ENCODE measurements at regions not wholly inside any gene's neighbourhood (a gene's known extent, or its start where the extent isn't known, plus 50 kb on each side); places are given as distances from the start of the nearest gene placed in this dataset.

DNA sequence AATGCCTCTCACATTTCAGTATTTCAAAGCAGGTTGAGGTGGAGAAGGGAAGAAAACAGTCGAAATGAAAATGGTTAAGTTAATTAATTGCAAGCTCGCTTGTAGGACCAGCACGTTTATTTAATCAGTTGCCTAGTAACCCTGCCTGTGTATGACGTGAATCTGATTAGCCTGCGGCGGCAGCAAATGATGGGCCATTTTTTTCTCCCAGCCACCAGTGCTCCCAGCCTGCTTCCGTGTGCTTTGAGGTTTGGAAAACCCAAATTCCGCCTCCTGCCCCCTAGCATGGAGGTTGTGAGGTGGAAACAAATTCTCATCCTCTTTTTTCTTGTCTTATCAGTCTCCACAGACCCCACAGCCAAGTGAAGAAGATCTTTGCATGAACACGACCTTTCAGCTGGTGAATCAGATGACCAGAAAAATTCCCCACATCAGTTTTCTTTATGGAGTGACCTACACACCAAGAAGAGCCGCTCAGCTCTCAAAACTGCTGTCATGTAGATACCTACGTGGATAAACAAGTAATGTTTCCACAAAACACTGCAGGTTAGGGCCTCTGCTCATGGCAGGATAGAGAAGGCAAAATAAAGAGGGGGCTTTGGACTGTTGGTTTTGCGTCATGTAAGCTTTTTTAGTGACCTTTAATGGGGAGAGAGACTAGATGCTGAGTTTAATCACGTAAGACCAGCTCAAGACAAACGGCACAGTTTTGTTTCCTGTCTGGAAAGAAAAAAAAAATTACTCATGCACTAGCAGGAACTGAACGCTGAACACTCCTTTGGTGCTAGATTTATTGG is 572.9 kb upstream of the NOX3 start:
- no peak for DNase-seq

DNA sequence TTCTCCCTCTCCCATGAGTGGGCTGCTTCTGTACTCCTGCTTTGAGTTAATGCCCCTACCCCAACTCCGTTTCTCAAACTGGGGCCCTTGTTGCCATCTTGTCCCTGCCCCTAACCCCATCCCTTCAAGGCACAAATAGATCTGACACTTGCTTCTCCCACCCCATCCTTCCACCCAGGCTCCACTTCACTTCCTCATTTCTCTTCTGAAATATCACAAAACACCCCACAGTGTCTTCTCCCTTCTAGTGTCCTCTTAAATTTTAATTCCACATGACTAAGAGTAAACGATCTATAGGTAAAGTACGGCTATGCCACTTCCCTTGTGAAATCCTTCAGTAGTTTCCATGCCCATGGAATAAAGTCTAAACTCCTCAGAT is 571.6 kb upstream of the NOX3 start:
- no peak for DNase-seq

DNA sequence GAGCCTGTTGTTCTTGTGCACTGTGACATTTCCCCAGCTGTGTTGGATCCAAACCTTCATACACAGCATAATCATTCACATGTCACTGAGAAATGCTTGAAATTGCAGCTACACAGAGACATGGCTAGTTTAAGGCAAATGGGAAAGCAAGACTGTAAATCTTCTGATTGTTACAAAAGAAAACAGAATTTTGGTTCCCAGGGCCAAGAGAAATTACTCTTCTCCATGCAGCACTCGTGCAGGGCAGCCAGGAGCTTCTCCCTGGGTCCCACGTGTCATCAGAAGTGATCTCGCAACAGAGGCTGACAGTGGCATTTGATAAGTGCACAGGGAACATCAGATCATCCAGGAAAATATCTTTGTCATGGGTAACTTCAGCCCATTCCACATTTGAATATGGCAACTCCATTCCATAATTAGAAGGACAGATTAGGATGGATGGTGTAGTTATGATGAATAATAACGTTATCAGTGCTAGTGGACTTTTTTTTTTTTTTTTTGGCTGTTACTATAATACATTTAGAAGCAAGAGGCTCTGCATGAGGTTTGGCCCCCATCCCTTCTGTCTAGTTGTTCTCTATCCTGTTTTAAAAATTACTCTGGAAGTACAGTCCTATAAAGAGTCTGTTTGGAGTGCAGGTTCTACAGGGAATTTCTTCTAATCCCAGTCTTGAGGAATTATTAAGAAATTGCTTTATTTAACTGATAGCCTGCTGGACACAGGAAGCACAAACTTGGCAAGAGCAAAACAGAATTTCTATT is 571.0 kb upstream of the NOX3 start:
- DNase-seq = no peak

GRCh38 chr6:156024339-156024738 is 568.7 kb upstream of the NOX3 start:
- no peak for DNase-seq

- no peak for DNase-seq
Observed at GRCh38 chr6:156021746-156022396, 566.2 kb upstream of the NOX3 start.

DNA sequence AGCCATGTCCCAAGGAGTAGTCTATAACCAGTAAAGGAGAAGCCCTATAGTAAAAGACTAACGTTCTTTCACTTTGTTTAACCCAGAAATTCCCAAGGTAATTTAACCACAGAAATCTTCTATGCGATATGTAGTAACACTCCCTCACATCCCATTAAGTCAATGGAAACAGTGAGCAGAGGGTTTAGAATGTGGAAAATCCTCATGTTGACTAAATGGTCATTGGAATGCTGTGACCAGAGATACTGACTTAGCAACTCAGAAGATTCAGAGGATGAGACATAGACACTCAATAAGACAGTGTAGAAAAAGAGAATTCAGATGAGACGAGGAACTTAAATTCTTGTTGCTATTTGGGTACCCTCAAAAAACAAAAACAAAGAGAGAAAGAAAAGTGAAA is 562.2 kb upstream of the NOX3 start:
- no peak for DNase-seq

DNA sequence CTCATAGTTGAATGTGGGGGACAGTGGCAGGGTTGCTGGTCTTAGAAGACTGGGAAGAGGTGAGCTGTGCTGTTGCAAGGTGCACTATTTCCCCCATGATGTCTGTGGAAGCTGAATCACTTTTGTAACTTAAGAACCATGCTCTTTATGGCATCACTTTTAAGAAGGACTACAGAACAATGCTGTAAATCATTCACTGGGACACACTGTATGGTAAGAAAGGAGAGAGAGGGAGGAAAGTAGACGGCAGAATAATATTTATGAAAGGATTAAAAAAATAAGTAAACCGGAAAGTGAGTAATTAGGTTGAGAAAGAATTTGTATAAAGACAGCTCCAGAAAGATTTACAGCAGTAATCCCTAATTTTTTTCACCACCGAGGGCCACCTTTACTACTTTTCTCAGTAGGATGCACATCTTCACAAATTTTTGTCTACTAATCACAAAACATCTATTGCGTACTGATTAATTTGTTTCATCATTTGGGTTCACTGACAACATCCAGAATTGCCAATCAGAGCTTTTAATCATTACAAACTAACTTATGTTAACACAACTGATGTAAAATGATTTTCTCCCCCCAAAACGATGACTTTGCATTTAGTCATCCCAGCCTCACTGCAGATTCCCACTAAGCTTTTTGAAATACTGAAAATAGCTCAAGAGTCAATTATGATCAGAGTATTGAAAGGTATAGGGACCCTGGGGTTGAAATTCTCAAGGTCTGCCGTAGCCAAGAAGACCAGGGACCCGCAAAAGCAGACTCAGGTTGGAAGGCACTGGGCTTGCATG is 560.7 kb upstream of the NOX3 start:
- DNase-seq = no peak

DNA sequence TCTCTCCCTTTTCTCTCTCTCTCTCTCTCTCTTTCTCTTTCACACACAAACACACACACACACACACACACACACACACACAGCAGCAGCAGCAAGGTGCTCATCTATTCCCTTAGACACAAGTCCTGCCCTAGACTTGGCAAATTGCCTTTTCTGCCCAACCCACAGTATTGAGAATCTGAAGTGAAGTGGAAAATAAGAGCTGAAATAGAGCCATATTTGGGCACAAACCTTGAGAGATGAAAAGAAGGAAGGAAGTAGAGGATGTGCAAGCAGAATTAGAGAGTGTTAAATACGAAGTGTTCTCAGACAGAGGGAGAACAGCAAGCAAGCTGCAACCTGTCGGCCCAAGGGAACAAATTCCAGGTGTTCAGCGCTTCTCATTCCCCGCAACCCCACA is 557.5 kb upstream of the NOX3 start:
- DNase-seq = no peak

DNA sequence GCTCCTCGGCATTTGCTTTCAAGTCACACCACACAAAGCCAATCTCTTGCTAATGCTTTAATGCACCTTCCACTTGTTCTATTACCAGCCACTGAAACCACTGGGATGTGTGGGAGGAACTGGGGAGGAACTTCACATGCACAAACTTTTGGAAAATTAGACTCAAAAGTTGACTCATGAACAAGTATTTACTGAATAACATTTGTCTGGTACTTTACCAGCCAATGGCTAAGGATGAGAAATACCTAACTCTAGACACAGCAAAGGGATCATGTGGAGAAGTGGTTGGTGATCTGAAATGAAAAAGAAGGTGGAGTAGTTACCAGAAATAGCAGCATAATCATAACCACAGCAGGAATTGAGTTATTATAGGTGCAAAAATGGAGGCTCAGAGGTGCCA is 554.0 kb upstream of the NOX3 start:
- no peak for DNase-seq

DNA sequence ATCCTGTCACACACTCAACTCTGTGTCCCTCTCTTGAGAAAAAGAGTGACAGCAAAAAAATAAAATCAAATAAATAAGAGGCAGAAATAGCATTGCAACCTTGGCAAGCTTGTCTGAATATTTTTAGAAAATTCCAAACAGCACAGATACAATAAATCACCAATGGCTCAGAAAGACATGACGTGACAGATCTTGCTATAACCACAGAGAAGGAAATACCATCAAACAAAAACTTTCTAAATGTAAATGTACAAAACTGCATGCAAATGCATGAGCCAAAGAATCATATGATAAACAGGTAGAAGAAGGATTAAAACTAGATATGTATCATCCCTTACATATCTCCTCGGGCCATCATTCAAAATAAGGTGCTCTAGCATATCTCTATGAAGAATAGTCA is 549.2 kb upstream of the NOX3 start:
- no peak for DNase-seq

DNA sequence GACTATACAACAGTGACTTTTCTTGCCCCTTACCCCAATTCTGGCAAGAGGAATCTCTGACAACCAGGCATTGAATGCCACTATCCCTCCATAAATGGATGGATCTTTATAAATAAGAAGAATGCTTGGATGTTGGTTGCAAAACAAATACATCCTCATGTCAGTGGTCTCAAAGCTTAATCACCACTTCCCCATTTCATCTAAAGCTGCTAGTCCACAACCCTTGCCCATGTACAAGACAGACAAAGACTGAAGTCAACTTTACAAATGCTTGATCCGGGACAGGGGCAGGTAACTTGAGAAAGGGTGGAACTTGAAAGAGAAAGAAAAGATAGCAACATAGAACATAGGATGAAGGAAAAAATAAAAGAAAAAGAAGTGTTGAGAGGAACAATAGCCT is 540.5 kb upstream of the NOX3 start:
- no peak for DNase-seq

DNA sequence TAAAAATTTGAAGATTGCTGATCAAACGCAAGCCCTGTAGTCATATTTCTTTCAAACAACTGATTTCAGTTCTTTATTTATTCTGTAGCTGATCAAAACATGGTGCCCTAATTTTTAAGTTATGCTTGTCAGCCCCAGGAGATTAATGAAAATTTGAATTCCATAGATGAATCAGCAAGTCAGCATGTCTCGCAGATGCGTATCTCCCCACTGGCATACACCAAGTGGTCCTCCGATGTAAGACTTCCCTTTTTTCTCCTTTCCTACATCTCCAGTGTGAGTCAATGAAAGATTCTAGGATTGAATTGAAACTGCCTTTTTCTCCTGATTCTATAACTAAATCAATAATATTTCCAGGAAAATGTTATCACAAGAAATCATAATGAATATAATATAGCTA is 539.6 kb upstream of the NOX3 start:
- DNase-seq = no peak

DNA sequence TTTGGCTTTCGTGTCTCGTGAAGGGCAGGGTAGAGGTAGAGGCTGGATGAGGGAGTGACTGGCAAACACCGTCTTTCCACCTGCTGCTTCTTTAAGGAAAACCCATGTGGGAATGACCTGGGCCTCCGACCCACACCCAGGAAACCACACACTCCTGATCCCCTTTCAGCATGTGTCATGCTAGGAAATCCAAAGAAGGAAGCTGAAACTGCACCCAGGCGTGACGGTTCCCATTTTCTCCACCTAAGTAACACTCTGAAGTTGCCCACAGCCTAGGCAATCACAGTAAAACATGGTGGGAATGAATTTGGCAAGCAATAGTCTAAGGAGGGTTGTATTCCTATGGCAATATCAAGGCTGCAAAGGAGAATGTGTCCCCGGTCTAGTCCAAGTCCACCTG is 538.4 kb upstream of the NOX3 start:
- DNase-seq = no peak

DNA sequence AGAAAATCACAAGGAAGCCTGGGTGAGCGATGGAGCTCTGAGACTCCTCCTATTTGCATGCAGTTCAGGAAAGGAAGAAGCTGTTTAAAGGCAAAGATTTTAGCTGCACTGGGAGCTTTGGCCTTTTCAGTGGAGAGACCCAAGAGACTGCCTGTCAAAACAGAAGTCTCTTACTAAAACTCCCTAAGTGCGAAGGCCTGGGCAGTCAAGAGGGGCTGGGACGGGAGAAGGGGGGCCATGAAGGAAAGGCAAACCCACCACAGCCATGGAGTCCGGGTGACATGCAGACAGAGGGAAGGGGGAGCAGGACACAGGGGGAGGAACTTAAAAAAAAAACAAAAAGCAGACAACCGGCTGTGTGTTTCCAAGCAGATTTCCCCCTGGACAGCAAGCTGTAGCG is 537.6 kb upstream of the NOX3 start:
- DNase-seq = no peak

- no peak for DNase-seq
Observed at GRCh38 chr6:155985660-155986138, 530.1 kb upstream of the NOX3 start.

GRCh38 chr6:155980768-155981079 is 525.1 kb upstream of the NOX3 start:
- DNase-seq = no peak

GRCh38 chr6:155980014-155980767 is 524.6 kb upstream of the NOX3 start:
- DNase-seq = no peak

GRCh38 chr6:155975506-155975905 is 519.9 kb upstream of the NOX3 start:
- DNase-seq = no peak

DNA sequence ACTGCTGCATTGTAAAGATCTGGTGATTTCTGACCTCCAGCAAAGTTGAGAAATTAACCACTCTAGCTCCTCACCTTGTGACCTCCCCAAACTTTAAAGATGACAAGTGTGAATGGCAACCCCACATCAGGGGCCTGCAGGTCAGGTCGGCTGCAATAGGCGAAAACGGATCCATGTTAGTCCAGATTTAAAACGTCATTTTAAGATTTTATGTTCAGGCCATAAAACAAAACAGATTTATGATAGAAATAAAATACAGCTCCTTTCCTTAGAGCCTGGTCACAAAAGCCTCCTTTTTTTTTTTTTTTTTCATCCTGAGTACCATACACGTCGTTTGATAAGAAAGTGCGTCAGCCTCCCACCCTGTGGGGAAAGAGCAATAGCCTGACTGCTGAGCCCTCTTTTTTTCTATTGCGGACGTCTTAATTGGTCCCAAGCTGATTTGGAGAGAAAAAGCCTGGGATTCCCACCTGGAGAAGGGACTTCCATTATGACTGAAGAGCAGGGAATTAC is 519.2 kb upstream of the NOX3 start:
- DNase-seq = no peak

DNA sequence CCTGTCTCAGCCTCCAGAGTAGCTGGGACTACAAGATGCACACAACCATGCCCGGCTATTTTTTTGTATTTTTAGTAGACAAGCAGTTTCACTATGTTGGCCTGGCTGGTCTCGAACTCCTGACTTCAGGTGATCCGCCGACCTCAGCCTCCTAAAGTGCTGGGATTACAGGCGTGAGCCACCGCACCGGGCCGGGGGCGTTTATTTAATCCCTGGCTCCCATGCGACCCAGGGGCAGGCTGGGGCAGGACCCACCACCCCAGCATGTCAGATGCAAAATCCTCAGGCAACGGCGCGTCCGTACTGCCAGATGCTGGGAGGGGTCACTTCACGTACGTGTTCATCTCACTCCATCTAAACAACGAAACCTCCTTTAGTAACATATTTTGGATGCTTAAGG is 518.7 kb upstream of the NOX3 start:
- no peak for DNase-seq

DNA sequence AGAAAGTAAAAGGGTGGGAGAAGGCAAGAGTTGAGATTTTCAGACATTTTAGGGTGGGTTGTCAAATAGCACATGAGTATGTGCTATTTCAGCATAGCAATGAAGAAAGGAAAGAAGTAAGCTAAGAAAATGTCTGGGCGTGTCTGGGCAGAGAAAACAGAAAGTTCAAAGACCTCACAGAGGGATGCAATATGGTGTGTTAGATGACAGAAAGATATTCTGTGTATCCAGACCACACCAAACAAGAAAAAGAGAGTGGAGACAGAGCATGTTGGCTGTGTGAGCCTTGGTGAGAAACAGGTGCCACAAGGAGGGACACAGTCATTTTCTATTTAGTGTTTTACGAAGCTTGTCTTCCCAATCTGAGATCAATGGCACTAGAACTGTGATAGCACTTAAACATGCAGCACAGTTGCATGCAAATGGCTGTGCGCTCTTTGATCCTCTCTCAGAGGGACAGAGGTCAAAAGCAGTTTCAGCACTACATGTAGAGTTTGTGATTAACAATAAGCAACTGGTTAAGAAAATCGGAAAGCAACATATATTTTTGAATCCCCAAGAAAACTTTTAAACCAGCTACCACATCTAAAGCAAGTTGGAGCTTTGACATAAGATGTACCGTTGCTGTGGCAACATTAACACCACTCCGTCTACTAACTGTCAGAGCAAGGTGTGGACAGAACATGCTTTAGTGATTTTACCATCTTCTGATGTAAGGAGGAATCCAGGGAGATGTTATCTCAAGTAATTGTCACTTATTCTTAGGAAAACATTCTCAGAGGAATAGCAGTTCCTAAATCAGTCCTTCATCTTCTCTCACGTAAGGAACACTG is 515.5 kb upstream of the NOX3 start:
- DNase-seq = no peak
